HG03342 (cell line): ENCODE measurements at regions not wholly inside any gene's neighbourhood (a gene's known extent, or its start where the extent isn't known, plus 50 kb on each side); places are given as distances from the start of the nearest gene placed in this dataset.

Experiments
- ATAC-seq: cut with Tn5 transposase; IDR thresholded peaks from one replicate; pipeline ENCODE4 v1.9.1; 2021; ENCODE audit warnings: mild to moderate bottlenecking, moderate library complexity; ENCODE audit not compliant: unreplicated experiment

DNA sequence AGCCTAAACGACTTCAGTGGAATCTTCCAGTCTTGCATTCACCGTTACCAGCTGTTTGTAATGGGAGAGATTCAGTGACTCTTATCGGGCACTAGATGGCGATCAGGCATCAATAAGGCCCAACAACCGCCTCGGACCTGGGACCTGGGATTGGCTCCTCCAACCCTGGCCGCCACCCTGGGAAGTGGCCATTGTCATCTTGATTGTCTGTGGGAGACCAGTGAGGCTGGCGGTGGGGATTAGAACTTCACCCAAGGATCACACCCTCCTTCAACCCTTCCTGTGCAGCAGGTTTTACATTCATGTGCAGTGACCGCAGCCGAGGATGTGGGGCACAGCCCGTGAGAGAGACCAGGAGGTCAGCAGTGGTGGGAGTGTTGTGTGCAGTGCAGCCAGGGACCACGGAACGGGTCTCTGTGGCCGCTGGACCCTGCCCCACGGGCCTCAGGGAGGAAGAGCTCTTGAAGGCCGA, 85.3 kb downstream of the SPP2 start:
- no peak for ATAC-seq

DNA sequence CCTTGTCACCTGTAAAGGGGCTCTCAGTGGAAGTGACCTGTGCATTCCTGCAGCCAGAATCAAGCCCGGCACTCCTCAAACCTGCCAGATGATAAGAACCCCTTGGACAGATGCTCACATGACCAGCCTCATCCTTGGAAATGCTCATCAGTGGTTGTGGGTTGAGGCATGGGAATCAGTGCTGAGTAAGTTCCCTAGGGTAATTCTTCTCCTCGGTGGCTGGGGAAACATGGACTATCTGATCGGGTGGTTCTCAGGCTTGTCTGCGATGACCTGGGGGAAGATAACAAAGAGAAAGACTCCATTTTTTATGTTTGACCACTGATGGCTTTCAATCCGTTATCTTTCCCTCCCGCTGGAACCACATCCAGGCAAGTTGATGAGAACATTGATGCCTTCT, 84.0 kb downstream of the SPP2 start:
- ATAC-seq: no peak

DNA sequence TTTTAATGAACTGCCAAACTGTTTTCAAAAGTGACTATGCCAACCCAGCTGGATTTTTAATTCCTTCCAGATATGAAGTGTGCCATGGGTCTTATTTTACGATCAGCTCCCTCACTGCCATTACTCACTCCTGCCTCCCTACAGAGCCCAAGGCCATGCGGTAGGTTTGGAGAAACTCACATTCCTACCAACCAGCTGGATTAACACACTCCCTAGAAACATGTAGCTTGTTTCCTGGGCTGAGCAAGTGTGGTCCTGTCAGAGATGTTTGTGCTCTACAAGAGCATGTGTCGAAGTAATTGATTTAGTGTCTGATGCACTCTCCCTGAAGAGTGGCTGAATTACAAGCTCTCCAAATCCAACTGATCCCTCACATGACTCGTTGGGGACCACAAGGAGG, 82.5 kb downstream of the SPP2 start:
- ATAC-seq: no peak

DNA sequence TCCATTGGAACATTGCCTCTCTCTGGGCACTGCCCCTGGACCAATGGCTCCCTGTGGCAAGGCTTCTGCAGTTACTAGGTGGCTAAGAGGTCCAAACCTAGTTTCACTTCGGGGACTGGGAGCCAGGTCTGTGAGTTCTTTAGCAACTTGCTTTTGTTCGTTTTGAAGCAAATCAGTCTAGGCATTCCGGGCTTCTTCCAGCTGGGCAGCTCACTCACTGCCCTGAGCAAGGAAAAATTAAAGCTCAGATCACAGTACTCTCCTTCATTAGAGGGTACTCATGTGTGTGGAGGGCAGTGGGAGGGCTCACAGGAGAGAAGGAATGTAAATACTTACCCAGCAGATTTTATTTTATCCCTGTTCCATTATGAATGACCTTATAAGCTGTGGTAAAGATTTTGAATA, 80.3 kb downstream of the SPP2 start:
- no peak for ATAC-seq

DNA sequence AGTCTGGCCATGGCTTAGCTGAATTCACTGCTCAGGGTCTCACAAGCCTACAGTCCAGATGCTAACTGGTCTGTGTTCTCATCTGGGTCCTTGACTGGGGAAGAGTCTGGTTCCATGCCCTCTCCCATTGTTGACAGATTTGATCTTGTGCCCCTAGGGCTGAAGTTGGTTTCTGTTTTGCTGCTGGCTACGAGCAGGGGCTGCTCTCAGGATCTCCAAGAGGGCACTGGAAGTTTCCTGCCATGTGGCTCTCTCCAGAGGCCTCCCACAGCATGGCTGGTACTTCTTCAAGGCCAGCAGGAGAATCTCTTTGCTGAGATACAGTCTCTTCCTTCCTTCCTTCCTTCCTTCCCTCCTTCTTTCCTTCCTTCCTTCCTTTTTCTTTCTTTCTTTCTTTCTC, 78.1 kb downstream of the SPP2 start:
- ATAC-seq: no peak
